ENCODE measurements at regions not wholly inside any gene's neighbourhood (a gene's known extent, or its start where the extent isn't known, plus 50 kb on each side); places are given as distances from the start of the nearest gene placed in this dataset.

GRCh38 chr1:168374566-168374965 lies 93.9 kb downstream of the TBX19 start:
- CTCF ChIA-PET, result interaction anchor here (0.6 kb wide), 1 partner anchor 34 kb away, joined by 5 read pairs; no protein-coding TSS in a partner anchor
- peaks cover 6% of the 10 kb centered on the region; the same call in 1 of the 2 replicates for H3K4me1 ChIP-seq (replicated peaks; ENCODE audit: insufficient read depth)
- H3F3A ChIP-seq (ENCODE audit: insufficient read depth, low read depth), result no peaks in the 10 kb centered on the region
- no peaks in the 10 kb centered on the region for H3K9me2 ChIP-seq (ENCODE audit: insufficient read depth)
- no peak overlapping the region for H3K4me3 ChIP-seq
- H3K27ac ChIP-seq, result no peak overlapping the region
- POLR2A ChIA-PET (ENCODE audit: unreplicated experiment), result no interaction called here
- intact Hi-C loops (cut with micrococcal nuclease; ENCODE audit: unreplicated experiment), result no loop called here
- H3K9me3 ChIP-seq (ENCODE audit: insufficient read depth, low read depth), result no peaks in the 10 kb centered on the region
- no peak overlapping the region for H2AFZ ChIP-seq
- no peak overlapping the region for H3K4me2 ChIP-seq
- H3K36me3 ChIP-seq (ENCODE audit: low read depth), result no peaks in the 10 kb centered on the region
- H4K20me1 ChIP-seq (ENCODE audit: insufficient read depth), result no peaks in the 10 kb centered on the region
- H3K79me2 ChIP-seq (ENCODE audit: low read depth), result no peaks in the 10 kb centered on the region
- no peak for TF ChIP-seq EZH2 (IDR thresholded peaks at IDR 0.05; ENCODE audit: low read depth)
- TF ChIP-seq, protein P1, sequence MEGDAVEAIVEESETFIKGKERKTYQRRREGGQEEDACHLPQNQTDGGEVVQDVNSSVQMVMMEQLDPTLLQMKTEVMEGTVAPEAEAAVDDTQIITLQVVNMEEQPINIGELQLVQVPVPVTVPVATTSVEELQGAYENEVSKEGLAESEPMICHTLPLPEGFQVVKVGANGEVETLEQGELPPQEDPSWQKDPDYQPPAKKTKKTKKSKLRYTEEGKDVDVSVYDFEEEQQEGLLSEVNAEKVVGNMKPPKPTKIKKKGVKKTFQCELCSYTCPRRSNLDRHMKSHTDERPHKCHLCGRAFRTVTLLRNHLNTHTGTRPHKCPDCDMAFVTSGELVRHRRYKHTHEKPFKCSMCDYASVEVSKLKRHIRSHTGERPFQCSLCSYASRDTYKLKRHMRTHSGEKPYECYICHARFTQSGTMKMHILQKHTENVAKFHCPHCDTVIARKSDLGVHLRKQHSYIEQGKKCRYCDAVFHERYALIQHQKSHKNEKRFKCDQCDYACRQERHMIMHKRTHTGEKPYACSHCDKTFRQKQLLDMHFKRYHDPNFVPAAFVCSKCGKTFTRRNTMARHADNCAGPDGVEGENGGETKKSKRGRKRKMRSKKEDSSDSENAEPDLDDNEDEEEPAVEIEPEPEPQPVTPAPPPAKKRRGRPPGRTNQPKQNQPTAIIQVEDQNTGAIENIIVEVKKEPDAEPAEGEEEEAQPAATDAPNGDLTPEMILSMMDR (conservative IDR thresholded peaks at IDR 0.05), result no peak
- no peak for DNase-seq
- no TSS peak for BruUV-seq (replicated peaks)
- H3K27me3 ChIP-seq (ENCODE audit: insufficient read depth, low read depth), result no peaks in the 10 kb centered on the region

DNA sequence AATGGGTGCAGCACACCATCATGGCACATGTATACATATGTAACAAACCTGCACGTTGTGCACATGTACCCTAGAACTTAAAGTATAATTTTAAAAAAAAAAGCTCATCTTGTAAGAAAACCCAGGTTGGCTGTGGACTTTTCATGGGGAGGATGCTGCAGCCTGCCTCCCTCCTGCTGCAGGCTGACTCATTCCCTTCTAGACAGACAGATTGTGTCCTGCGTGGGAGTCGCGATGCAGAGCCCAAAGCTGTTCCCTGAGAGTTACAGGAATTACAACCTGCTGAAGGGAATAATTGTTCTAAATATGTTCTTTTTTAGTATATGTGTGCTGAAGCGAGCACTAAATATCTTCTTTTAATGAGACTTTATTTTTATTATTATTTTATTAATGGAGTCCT lies 93.2 kb downstream of the TBX19 start:
- Histone ChIP-seq H3K4me2 (no peak overlapping the region), H3K79me2 (ENCODE audit: low read depth) (no peaks in the 10 kb centered on the region), H3K4me1 (replicated peaks; ENCODE audit: insufficient read depth) (peaks cover 1% of the 10 kb centered on the region; the same call in 1 of the 2 replicates), H4K20me1 (ENCODE audit: insufficient read depth) (no peaks in the 10 kb centered on the region), H3K9me3 (ENCODE audit: insufficient read depth, low read depth) (no peaks in the 10 kb centered on the region), H2AFZ (no peak overlapping the region), H3K9me2 (ENCODE audit: insufficient read depth) (no peaks in the 10 kb centered on the region), H3K4me3 (no peak overlapping the region), H3K27ac (no peak overlapping the region), H3F3A (ENCODE audit: insufficient read depth, low read depth) (no peaks in the 10 kb centered on the region), H3K27me3 (ENCODE audit: insufficient read depth, low read depth) (no peaks in the 10 kb centered on the region), H3K36me3 (ENCODE audit: low read depth) (no peaks in the 10 kb centered on the region)
- DNase-seq, result no peak
- ChIA-PET CTCF (no interaction called here), POLR2A (ENCODE audit: unreplicated experiment) (no interaction called here)
- TF ChIP-seq, protein P1 (conservative IDR thresholded peaks at IDR 0.05), result no peak
- no peak for TF ChIP-seq EZH2 (IDR thresholded peaks at IDR 0.05; ENCODE audit: low read depth)
- intact Hi-C loops (cut with micrococcal nuclease; ENCODE audit: unreplicated experiment), result no loop called here
- BruUV-seq (replicated peaks), result no TSS peak

DNA sequence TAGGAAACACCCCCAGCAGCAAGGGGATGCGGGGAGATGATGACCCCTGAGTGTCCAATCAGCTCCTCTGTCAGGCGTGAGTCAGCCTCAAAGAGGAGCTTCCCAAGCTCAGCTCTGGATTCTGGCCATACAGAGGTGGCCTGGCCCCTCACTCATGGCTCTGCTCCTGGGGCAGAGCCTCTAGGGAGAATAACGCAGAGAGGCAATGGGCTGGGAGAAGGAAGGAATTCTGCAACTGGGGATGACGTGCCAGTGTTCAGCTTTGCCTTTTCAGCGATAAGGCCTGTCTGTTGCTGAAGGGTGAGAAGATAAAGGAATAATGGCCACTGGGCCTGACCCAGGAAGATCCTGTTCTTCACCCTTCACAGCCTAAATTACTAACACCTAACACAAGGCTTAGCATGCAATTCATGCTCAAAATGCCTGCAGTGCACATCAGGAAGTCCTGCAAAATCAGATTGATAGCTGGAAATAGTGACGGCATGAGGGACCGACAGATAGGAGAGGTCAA lies 92.2 kb downstream of the TBX19 start:
- H3K4me3 ChIP-seq, result no peak overlapping the region
- peaks cover 4% of the 10 kb centered on the region; the same call in 1 of the 2 replicates for H3K4me1 ChIP-seq (replicated peaks; ENCODE audit: insufficient read depth)
- no TSS peak for BruUV-seq (replicated peaks)
- no peaks in the 10 kb centered on the region for H3K79me2 ChIP-seq (ENCODE audit: low read depth)
- H3K9me2 ChIP-seq (ENCODE audit: insufficient read depth), result no peaks in the 10 kb centered on the region
- H3K4me2 ChIP-seq, result no peak overlapping the region
- ChIA-PET POLR2A (ENCODE audit: unreplicated experiment) (no interaction called here), CTCF (no interaction called here)
- H4K20me1 ChIP-seq (ENCODE audit: insufficient read depth), result no peaks in the 10 kb centered on the region
- no peak overlapping the region for H2AFZ ChIP-seq
- H3K36me3 ChIP-seq (ENCODE audit: low read depth), result no peaks in the 10 kb centered on the region
- no peaks in the 10 kb centered on the region for H3K9me3 ChIP-seq (ENCODE audit: insufficient read depth, low read depth)
- H3K27ac ChIP-seq, result no peak overlapping the region
- H3F3A ChIP-seq (ENCODE audit: insufficient read depth, low read depth), result peaks cover 3% of the 10 kb centered on the region; the same call in 1 of the 2 replicates
- intact Hi-C loops (cut with micrococcal nuclease; ENCODE audit: unreplicated experiment), result no loop called here
- DNase-seq, result no peak
- H3K27me3 ChIP-seq (ENCODE audit: insufficient read depth, low read depth), result no peaks in the 10 kb centered on the region
- no peak for TF ChIP-seq EZH2 (IDR thresholded peaks at IDR 0.05; ENCODE audit: low read depth)
- TF ChIP-seq, protein P1 (conservative IDR thresholded peaks at IDR 0.05), result no peak

Data from PC-9 (cell line).